ENCODE measurements at regions not wholly inside any gene's neighbourhood (a gene's known extent, or its start where the extent isn't known, plus 50 kb on each side); places are given as distances from the start of the nearest gene placed in this dataset.

DNA sequence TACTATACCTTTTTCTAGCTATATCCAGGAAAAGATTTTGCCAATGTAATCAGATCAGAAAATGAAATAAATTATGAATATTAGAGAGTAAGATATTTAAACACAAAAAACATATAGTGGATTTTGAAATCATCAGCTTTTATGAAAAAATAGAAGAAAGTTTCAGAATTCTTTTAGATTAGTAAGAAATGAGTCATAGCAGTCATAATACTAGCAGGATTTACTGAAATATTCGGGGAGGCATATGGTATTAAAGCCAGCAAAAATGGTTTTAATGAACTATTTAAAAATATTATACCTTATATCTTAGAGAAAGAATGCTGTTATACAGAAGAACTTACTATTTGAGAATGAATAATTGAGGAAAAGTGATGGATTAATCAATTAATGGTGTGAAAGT, 303.6 kb upstream of the NUDT12 start:
- TF ChIP-seq, protein P1, sequence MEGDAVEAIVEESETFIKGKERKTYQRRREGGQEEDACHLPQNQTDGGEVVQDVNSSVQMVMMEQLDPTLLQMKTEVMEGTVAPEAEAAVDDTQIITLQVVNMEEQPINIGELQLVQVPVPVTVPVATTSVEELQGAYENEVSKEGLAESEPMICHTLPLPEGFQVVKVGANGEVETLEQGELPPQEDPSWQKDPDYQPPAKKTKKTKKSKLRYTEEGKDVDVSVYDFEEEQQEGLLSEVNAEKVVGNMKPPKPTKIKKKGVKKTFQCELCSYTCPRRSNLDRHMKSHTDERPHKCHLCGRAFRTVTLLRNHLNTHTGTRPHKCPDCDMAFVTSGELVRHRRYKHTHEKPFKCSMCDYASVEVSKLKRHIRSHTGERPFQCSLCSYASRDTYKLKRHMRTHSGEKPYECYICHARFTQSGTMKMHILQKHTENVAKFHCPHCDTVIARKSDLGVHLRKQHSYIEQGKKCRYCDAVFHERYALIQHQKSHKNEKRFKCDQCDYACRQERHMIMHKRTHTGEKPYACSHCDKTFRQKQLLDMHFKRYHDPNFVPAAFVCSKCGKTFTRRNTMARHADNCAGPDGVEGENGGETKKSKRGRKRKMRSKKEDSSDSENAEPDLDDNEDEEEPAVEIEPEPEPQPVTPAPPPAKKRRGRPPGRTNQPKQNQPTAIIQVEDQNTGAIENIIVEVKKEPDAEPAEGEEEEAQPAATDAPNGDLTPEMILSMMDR (IDR thresholded peaks at IDR 0.05; ENCODE audit: extremely low read depth in 1 of 2, insufficient read depth in 1 of 2, low read depth in 1 of 2, low read length in 2 of 2), result no peak
- TF ChIP-seq EZH2 (IDR thresholded peaks at IDR 0.05; ENCODE audit: borderline replicate concordance, low read depth, low read length, severe bottlenecking) (no peak), POLR2AphosphoS5 (IDR thresholded peaks at IDR 0.05; ENCODE audit: insufficient read depth, low read depth, low read length) (no peak), POLR2A (IDR thresholded peaks at IDR 0.05; ENCODE audit: low read depth, low read length) (no peak), FOS (IDR thresholded peaks at IDR 0.05; ENCODE audit: borderline replicate concordance, insufficient read depth, low read length) (no peak)
- TF ChIP-seq, protein P2, sequence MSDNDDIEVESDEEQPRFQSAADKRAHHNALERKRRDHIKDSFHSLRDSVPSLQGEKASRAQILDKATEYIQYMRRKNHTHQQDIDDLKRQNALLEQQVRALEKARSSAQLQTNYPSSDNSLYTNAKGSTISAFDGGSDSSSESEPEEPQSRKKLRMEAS (IDR thresholded peaks at IDR 0.05; ENCODE audit: insufficient read depth, insufficient read length), result no peak

All from endothelial cell of umbilical vein (primary cell).